ENCODE measurements at regions not wholly inside any gene's neighbourhood (a gene's known extent, or its start where the extent isn't known, plus 50 kb on each side); places are given as distances from the start of the nearest gene placed in this dataset.

DNA sequence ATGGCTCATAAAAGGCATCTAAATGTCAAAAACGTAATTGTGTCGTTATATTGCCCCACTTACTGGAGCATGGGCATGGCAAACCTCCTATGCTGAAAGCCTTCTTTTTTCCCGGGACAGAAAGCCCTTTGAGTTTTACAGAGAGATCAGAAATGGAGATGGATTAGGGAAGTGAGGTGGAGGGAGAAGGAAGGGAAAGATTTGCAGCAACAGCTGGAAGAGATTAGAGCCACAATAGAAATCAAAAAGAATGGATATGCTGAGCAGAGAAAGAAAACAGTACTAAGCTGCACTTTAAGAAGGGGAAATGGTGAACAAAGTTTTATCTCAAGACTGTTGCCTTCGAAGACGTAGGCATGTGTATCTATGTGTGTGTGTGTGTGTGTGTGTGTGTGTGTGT, 97.2 kb upstream of the PCGF5 start:
- DNase-seq (ENCODE audit: low spot score) = no peak
- TF ChIP-seq, protein P1, sequence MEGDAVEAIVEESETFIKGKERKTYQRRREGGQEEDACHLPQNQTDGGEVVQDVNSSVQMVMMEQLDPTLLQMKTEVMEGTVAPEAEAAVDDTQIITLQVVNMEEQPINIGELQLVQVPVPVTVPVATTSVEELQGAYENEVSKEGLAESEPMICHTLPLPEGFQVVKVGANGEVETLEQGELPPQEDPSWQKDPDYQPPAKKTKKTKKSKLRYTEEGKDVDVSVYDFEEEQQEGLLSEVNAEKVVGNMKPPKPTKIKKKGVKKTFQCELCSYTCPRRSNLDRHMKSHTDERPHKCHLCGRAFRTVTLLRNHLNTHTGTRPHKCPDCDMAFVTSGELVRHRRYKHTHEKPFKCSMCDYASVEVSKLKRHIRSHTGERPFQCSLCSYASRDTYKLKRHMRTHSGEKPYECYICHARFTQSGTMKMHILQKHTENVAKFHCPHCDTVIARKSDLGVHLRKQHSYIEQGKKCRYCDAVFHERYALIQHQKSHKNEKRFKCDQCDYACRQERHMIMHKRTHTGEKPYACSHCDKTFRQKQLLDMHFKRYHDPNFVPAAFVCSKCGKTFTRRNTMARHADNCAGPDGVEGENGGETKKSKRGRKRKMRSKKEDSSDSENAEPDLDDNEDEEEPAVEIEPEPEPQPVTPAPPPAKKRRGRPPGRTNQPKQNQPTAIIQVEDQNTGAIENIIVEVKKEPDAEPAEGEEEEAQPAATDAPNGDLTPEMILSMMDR (IDR thresholded peaks at IDR 0.05; ENCODE audit: extremely low read depth, missing control alignments) = no peak

DNA sequence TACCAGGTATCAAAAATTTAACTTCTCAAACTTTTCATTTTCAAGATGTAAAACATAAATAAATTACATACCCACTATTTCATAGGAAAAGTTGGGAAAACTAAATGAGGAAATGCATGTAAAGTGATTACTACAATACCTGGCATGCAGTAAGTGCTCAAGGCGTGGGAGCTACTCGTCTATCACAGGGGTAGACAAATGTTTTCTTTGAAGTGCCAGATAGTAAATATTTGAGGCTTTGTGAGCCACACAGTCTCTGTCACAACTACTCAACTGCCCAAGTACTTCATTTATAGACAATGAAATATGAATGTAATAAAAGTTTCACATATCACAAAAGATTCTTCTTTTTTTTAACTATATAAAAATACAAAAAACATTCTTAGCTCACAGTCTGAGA, 96.4 kb upstream of the PCGF5 start:
- DNase-seq (ENCODE audit: low spot score) = no peak
- TF ChIP-seq, protein P1 (IDR thresholded peaks at IDR 0.05; ENCODE audit: extremely low read depth, missing control alignments) = no peak

DNA sequence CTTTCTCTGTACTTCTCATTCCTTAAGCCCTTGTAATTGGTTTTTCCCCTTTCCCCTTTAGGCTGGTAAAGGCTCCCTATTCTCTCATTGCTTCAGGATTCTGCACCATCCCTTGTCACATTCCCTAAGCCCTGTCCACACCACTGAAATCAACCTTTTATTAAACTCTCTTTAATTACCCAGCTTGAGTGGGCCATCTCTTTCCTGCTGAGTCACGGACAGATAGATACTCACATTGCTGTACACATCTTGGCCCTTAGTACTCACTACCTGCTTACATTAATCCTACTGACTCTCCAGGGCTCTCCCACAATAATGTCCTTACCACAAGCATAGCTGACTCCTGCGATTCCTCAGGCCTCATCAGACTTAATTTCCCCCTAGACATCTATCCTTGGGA, 94.0 kb upstream of the PCGF5 start:
- TF ChIP-seq, protein P1 (IDR thresholded peaks at IDR 0.05; ENCODE audit: extremely low read depth, missing control alignments) = no peak
- no peak for DNase-seq (ENCODE audit: low spot score)

DNA sequence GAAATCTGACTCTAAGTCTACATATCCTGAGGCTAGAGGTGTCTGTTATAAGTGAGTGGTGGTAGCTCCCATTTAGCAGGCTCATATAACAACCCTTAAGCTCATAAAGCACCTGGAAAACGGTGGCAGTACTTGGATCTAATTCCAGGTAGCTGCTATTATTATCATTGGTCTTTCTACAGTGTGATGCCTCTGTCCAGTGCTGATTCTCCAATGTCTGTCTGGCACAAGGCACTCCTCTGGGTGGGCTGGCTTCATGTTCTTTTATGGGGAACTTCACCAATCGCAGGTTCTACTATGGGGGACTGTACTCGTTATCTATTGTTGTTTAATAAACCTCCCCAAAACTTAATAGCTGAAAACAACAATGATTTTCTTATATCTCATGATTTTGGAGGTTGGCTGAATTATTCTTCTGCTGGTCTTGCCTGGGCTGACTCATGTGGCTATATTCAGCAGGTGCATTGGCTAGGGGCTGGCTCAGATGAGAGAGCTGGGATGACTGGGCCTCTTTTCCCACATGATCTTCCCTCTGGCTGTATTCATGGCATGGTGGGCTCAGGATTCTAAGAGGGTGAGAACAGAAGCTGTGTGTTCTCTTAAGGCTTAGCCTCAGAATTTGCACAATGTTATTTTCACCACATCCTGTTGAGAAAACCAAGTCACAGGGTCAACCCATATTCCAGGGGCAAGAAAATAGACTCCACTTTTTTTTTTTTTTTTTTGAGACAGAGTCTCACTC, 93.0 kb upstream of the PCGF5 start:
- no peak for DNase-seq (ENCODE audit: low spot score)
- TF ChIP-seq, protein P1 (IDR thresholded peaks at IDR 0.05; ENCODE audit: extremely low read depth, missing control alignments) = no peak

DNA sequence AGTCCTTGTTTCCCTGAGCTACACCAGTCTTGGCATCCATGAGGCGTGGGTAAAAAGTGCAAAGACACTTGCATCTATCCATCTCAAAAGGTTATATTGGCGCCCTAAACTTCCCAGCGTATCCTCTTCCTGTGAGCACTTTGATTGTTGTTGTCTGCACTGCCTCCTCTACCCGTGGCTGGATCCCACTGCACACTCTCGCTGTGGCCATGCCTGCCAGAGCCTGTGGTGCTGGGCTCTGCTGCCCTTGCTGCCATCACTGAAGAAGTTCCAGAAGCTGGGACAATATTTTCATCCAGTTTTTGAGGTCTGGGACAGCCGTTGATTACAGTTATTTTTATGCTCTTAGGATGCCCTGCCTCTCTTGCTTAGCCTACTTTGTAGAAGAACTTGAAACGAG, 85.3 kb upstream of the PCGF5 start:
- TF ChIP-seq, protein P1 (IDR thresholded peaks at IDR 0.05; ENCODE audit: extremely low read depth, missing control alignments) = no peak
- no peak for DNase-seq (ENCODE audit: low spot score)

DNA sequence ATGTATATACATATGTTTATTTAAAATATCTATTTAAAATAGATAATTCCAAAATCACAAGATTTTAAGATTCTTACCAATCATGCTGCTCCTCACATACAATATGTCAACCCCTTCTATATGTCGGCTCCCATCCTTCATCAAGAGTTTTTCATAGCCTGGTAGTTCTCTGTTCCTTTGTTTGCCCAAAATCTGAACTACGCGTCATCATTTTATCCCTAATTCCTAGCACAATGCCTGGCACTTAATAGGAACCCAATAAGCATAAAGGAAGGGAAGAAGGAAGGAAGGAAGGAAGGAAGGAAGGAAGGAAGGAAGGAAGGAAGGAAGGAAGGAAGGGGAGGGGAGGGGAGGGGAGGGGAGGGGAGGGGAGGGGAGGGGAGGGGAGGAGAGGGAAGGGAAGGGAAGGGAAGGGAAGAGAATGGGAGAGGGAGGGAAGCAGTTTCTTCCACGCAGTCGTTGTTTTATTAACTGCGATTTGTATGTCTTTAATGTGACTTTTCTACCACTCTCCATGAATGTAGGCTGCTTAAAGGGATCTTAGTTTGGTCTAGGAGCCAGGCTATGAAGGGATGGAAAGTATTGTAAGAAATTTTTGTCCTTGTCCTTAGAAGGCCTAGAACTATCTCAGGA, 83.3 kb upstream of the PCGF5 start:
- TF ChIP-seq, protein P1 (IDR thresholded peaks at IDR 0.05; ENCODE audit: extremely low read depth, missing control alignments) = no peak
- DNase-seq (ENCODE audit: low spot score) = no peak

DNA sequence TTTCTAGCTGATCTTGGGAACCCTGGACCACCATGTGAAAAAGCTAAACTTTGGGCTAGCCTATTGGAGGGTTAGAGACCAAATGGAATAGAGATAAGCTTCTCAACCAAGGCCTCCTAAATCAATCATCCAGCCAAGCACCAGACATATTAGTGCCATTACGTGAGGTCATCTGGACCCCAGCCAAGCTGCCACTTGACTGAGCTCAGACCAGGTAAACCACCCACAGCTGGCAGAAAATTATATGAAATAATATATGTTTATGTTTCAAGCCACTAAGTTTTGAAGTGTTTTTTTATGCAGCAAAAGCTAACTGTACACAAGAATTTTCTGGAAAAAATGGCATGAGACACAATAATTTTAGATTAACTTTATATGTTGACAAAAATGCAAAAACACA, 82.6 kb upstream of the PCGF5 start:
- no peak for DNase-seq (ENCODE audit: low spot score)
- TF ChIP-seq, protein P1 (IDR thresholded peaks at IDR 0.05; ENCODE audit: extremely low read depth, missing control alignments) = no peak
